ENCODE measurements at regions not wholly inside any gene's neighbourhood (a gene's known extent, or its start where the extent isn't known, plus 50 kb on each side); places are given as distances from the start of the nearest gene placed in this dataset.
"Not testable (repeated sequence)": the region's sequence is repeated elsewhere in the genome, so short reads cannot be mapped to it uniquely, and the experiment has no call there.

DNA sequence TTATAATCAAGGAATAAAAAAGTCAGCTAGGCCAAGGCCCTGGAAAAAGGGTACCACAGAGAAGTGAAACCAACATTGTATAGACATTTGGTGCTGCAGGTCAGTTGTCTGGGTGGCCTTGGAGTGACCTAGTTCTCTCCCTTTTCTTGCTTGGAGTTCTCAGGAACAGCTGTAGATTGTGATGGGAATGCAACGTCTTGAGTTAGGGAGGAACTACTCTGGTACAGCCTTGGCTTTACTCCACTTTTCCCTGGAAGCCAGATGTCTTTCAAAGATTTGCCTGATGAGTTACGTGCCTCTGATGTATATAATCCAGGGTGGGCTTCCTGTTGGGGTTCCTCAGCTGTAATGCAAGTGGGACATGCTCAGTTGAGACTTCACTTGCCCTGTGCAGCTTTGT, 694.7 kb downstream of the HTR1B start:
- no peak for FAIRE-seq

DNA sequence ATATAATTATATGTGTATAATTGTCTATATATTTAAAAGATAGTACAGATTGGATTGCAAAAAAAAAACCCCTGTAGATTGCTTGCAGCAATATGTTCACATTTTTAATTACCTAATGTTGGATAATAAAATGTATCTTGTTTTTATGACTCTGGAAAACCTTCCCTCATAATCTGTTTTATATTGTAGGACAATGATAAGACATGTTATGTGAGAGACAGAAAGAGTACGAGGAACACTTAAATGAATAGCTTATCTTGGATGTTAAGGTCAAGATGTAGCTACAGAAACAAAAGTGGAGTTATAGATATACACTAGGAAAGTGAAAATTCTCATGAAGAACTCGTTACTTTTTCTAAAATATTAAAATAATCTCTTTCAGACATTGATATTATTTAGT, 691.6 kb upstream of the IMPG1 start:
- FAIRE-seq: no peak

GRCh38 chr6:76752841-76753240, 680.4 kb upstream of the IMPG1 start:
- FAIRE-seq: no peak

DNA sequence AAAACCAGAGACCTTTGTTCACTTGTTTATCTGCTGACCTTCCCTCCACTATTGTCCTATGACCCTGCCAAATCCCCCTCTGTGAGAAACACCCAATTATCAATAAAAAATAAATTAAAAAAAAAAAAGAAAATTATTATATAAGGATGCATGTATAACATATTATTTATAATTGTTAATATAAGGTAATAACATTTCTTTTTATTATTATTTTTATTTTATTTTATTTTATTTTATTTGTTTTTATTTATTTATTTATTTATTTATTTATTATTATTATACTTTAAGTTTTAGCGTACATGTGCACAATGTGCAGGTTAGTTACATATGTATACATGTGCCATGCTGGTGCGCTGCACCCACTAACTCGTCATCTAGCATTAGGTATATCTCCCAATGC, 672.9 kb upstream of the IMPG1 start:
- not testable (repeated sequence) for FAIRE-seq

DNA sequence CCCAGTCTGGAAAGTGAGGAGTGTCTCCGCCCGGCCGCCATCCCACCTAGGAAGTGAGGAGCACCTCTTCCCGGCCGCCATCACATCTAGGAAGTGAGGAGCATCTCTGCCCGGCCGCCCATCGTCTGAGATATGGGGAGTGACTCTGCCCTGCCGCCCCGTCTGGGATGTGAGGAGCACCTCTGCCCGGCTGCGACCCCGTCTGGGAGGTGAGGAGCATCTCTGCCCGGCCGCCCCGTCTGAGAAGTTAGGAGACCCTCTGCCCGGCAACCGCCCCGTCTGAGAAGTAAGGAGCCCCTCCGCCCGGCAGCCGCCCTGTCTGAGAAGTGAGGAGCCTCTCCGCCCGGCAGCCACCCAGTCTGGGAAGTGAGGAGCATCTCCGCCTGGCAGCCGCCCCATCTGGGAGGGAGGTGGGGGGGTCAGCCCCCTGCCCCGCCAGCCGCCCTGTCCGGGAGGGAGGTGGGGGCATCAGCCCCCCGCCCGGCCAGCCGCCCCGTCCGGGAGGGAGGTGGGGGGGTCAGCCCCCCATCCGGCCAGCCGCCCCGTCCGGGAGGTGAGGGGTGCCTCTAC, 671.8 kb upstream of the IMPG1 start:
- not testable (repeated sequence) for FAIRE-seq

GRCh38 chr6:76742919-76743318, 670.5 kb upstream of the IMPG1 start:
- FAIRE-seq: no peak

DNA sequence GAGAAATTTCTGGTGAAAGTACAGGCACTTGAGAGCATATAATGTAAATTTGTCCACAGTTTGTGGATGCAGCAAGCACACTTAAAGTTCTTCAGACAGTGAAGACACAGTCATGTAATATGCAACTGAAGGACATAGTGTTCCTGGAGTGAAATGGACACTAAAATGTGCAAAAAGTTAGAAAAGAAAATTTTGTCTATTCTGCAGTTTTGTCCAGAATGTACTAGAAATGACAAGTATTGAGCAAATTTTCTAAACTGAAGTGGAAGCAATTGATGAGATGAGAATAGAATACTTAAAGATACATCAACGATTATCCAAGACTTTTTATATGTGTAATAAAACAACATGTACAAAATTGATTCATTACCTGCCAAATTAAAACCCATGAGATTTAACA, 647.0 kb upstream of the IMPG1 start:
- no peak for FAIRE-seq

- no peak for FAIRE-seq
Observed at GRCh38 chr6:76708641-76709331, 636.3 kb upstream of the IMPG1 start.

DNA sequence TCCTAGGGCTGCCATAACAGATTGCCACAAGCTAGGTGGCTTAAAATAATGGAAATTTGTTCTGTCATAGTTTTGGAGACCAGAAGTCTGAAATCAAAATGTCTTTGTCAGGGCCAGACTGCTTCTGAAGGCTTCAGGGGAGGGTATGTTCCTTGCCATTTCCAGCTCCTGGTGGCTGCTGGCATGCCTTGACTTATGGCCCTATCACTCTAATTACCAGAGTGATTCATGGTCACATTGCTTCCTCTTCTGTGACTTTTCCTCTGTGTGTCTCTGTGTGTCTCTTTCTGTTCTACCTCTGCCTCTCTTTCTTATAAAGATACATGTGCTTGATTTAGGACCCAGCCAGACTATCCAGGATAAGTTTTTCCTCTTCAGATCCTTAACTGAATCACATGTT, 635.2 kb upstream of the IMPG1 start:
- no peak for FAIRE-seq

- FAIRE-seq: no peak
Observed at GRCh38 chr6:76706631-76707030, 634.2 kb upstream of the IMPG1 start.

DNA sequence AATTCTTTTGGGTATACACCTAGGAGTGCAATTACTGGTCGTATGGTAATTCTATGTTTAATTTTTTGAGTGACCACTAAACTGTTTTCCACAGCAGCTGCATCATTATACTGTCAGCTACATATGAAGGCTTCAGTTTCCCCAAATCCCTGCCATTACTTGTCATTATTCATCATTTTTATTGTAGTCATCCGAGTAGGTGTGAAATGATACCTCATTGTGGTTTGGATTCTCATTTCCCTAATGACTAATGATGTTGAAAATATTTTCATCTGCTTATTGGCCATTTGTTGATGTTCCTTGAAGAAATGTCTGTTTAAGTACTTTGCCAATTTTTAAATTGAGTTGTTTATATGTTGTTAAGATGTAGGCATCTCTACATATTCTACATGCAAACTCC, 633.6 kb upstream of the IMPG1 start:
- FAIRE-seq: no peak

GRCh38 chr6:76703786-76704185, 631.3 kb upstream of the IMPG1 start:
- no peak for FAIRE-seq

- FAIRE-seq: no peak
Observed at GRCh38 chr6:76703285-76703684, 630.8 kb upstream of the IMPG1 start.

DNA sequence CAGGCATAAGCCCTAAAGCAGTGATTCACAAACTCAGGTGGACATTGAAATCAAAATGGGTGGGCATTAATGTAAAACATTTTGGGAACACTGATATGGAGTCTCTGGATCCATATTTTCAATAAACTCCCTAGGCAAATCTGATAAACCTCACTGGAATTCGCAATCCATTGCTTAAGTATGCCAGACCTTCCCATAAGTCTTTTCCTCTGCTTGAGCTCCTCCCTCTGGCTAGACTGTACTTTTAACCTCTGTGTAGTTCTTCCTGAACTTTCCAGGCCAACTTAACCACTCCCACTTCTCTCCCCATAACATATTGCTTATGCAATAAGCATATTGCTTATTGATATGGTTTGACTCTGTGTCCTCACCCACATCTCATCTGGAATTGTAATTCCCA, 629.7 kb upstream of the IMPG1 start:
- no peak for FAIRE-seq

- FAIRE-seq: no peak
Observed at GRCh38 chr6:76701610-76702009, 629.1 kb upstream of the IMPG1 start.

- FAIRE-seq: no peak
Observed at GRCh38 chr6:76697585-76697984, 625.1 kb upstream of the IMPG1 start.

DNA sequence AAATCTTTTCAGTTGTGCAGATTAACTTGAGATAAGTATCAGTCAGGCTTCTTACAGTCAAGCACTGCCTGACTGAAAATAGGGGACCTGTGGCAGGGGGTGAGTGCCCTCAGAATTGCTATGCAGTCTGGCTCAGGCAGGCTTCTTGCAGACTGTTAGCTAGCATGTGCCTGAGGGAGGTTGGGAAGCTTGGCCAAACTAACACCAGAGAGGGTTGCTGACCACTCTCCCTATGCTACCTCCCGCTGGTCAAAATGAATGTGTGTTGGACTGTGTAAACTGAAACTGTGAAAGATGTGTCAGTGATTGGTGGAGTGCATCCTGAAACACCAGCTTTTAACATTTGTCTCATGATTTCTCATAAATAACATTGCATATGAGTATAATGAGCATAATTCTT, 622.3 kb upstream of the IMPG1 start:
- no peak for FAIRE-seq

GRCh38 chr6:76684875-76685274, 612.4 kb upstream of the IMPG1 start:
- FAIRE-seq: no peak

DNA sequence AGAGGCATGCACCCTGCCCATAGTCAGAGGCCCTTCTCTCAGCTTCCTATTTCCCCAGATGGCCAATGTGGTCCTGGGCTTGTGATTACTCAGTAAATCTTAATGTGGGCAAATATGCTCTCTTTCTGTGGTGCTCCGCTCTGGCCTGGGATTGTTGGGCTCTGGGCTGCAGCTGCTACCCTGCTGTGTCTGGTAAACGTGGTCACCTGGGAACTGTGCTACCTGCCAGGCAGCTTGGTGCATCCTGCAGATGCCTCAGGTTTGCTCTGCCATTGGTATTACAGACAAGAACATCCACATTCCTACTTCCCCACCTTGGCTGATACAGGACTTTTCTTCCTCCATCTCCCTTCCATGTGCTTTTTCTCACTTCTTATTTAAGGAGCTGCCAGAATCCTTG, 611.5 kb upstream of the IMPG1 start:
- FAIRE-seq: no peak

GRCh38 chr6:76682842-76683241, 610.4 kb upstream of the IMPG1 start:
- peak; percentile 95 for FAIRE-seq

DNA sequence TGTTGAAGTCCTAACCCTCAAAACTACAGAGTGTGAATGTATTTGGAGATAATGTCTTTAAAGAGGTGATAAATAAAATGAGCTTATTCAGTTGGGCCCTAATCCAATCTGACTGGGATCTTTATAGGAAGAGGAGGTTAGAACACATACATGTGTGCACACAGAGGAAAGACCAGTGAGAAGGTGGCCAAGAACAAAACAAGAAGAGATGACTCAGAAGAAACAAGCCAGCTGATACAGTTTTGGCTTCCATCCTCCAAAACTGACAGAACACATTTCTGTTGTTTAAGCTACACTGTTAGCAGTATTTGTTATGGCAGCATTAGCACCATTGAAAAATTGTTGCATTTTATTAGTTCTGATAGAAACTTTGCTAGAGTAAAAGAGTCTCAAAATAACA, 609.3 kb upstream of the IMPG1 start:
- no peak for FAIRE-seq

GRCh38 chr6:76677017-76677416, 604.6 kb upstream of the IMPG1 start:
- no peak for FAIRE-seq

GRCh38 chr6:76671751-76672150, 599.3 kb upstream of the IMPG1 start:
- FAIRE-seq: no peak

- FAIRE-seq: no peak
Observed at GRCh38 chr6:76644231-76644630, 571.8 kb upstream of the IMPG1 start.

GRCh38 chr6:76639941-76640340, 567.5 kb upstream of the IMPG1 start:
- FAIRE-seq: no peak

Data from A204.1 (cell line).